ENCODE measurements at regions not wholly inside any gene's neighbourhood (a gene's known extent, or its start where the extent isn't known, plus 50 kb on each side); places are given as distances from the start of the nearest gene placed in this dataset.

GRCh38 chr15:53843869-53844569, 84.6 kb upstream of the WDR72 start:
- no peak for TF ChIP-seq CTCF (IDR thresholded peaks at IDR 0.05)
- no peak for TF ChIP-seq E2F4 (CRISPR knock-in tag; IDR thresholded peaks at IDR 0.05; ENCODE audit: borderline replicate concordance, low read depth)
- no peak for TF ChIP-seq ZNF138 (CRISPR knock-in tag; conservative IDR thresholded peaks at IDR 0.05)
- no peak for TF ChIP-seq USF2 (CRISPR knock-in tag; IDR thresholded peaks at IDR 0.05)
- no peak for TF ChIP-seq SMAD3 (CRISPR knock-in tag; IDR thresholded peaks at IDR 0.05; ENCODE audit: borderline replicate concordance)
- no peak for TF ChIP-seq CDX4 (CRISPR knock-in tag; IDR thresholded peaks at IDR 0.05; ENCODE audit: borderline replicate concordance)
- TF ChIP-seq ELF4 (CRISPR knock-in tag; IDR thresholded peaks at IDR 0.05; ENCODE audit: low read depth), result no peak
- TF ChIP-seq ATF3 (CRISPR knock-in tag; conservative IDR thresholded peaks at IDR 0.05), result no peak
- TF ChIP-seq FOXP4 (CRISPR knock-in tag; IDR thresholded peaks at IDR 0.05), result no peak
- TF ChIP-seq ZNF317 (CRISPR knock-in tag; IDR thresholded peaks at IDR 0.05; ENCODE audit: borderline replicate concordance, low read depth), result no peak
- no peak for TF ChIP-seq MAX (CRISPR knock-in tag; IDR thresholded peaks at IDR 0.05)

All from WTC11 (cell line).